Hepatocyte (in vitro differentiated cells): ENCODE measurements at regions not wholly inside any gene's neighbourhood (a gene's known extent, or its start where the extent isn't known, plus 50 kb on each side); places are given as distances from the start of the nearest gene placed in this dataset.

ENCODE experiments used
- DNase-seq: peaks from one replicate; pipeline ENCODE4 v3.0.0-alpha.2; 2016; ENCODE audit warnings: low spot score
- H2AFZ ChIP-seq: fragments of 200-600 bp; sonication (generic); 2 replicates; pipeline ENCODE4 v1.6.0; 2016; ENCODE audit warnings: antibody characterized with exemption, mild to moderate bottlenecking
- H3K27ac ChIP-seq: fragments of 200-600 bp; sonication (generic); 2 replicates; pipeline ENCODE4 v1.5.1; 2016; ENCODE audit warnings: mild to moderate bottlenecking
- H3K27me3 ChIP-seq: fragments of 200-600 bp; sonication (generic); 2 replicates; pipeline ENCODE4 v1.6.1; 2016
- H3K36me3 ChIP-seq: fragments of 200-600 bp; sonication (generic); replicated peaks from 2 replicates; pipeline ENCODE4 v1.5.1; 2016; ENCODE audit warnings: low read depth; ENCODE audit not compliant: insufficient read depth
- H3K4me1 ChIP-seq: fragments of 200-600 bp; sonication (generic); 2 replicates; pipeline ENCODE4 v1.5.1; 2016; ENCODE audit warnings: mild to moderate bottlenecking, moderate library complexity; ENCODE audit not compliant: insufficient read depth
- H3K4me2 ChIP-seq: fragments of 200-600 bp; sonication (generic); 2 replicates; pipeline ENCODE4 v1.6.0; 2016
- H3K4me3 ChIP-seq: fragments of 200-600 bp; sonication (generic); 2 replicates; pipeline ENCODE4 v1.5.1; 2016; ENCODE audit warnings: mild to moderate bottlenecking
- H3K79me2 ChIP-seq: fragments of 200-600 bp; sonication (generic); 2 replicates; pipeline ENCODE4 v1.6.0; 2017; ENCODE audit warnings: mild to moderate bottlenecking
- H3K9me2 ChIP-seq: fragments of 200-600 bp; sonication (generic); replicated peaks from 2 replicates; pipeline ENCODE4 v1.6.0; 2017; ENCODE audit warnings: mild to moderate bottlenecking; ENCODE audit not compliant: insufficient read depth
- H3K9me3 ChIP-seq: fragments of 200-600 bp; sonication (generic); 2 replicates; pipeline ENCODE4 v1.5.1; 2016; ENCODE audit warnings: low read depth, mild to moderate bottlenecking
- H4K20me1 ChIP-seq: fragments of 200-600 bp; sonication (generic); 2 replicates; pipeline ENCODE4 v1.6.0; 2016; ENCODE audit warnings: mild to moderate bottlenecking; ENCODE audit not compliant: insufficient read depth, poor library complexity, severe bottlenecking
- CTCF ChIP-seq: fragments of 200-600 bp; sonication (generic); IDR thresholded peaks from 2 replicates; pipeline ENCODE4 v1.5.1; 2016; ENCODE audit warnings: antibody characterized with exemption, mild to moderate bottlenecking; ENCODE audit not compliant: poor library complexity
- EZH2 ChIP-seq: fragments of 200-600 bp; sonication (generic); IDR thresholded peaks from 2 replicates; pipeline ENCODE4 v1.6.1; 2016; ENCODE audit warnings: antibody characterized with exemption, mild to moderate bottlenecking, borderline replicate concordance
- EZH2phosphoT487 ChIP-seq: fragments of 200-600 bp; sonication (generic); IDR thresholded peaks from one replicate; pipeline ENCODE4 v1.6.1; 2018; ENCODE audit warnings: antibody characterized with exemption, mild to moderate bottlenecking, low read depth, moderate library complexity; ENCODE audit not compliant: unreplicated experiment, severe bottlenecking
- WGBS: methylation state at CpG from one replicate; pipeline ENCODE4 v1.1.6; 2016; ENCODE audit warnings: low lambda C conversion rate; ENCODE audit errors: missing lambda C conversion rate; 5-methylcytosine and 5-hydroxymethylcytosine counted together

- DNase-seq: no peak
- H4K20me1 ChIP-seq: no peaks in the 10 kb centered on the region
- H3K4me3 ChIP-seq: no peak overlapping the region
- no peaks in the 10 kb centered on the region for H3K9me2 ChIP-seq
- H3K27ac ChIP-seq: no peak overlapping the region
- H3K4me2 ChIP-seq: no peak overlapping the region
- H3K36me3 ChIP-seq: no peaks in the 10 kb centered on the region
- no peaks in the 10 kb centered on the region for H3K79me2 ChIP-seq
- H3K9me3 ChIP-seq: no peaks in the 10 kb centered on the region
- H3K27me3 ChIP-seq: peaks cover 4% of the 10 kb centered on the region
- TF ChIP-seq CTCF (no peak), EZH2 (no peak), EZH2phosphoT487 (no peak)
- H2AFZ ChIP-seq: no peak overlapping the region
- H3K4me1 ChIP-seq: no peaks in the 10 kb centered on the region
- 92% methylated on average over 16 of the region's 16 CpGs for WGBS
Observed at GRCh38 chr15:57867970-57868798, 161.7 kb downstream of the POLR2M start.

GRCh38 chr15:57870667-57871066 lies 164.2 kb downstream of the POLR2M start:
- H3K4me2 ChIP-seq: no peak overlapping the region
- no peak overlapping the region for H3K27ac ChIP-seq
- H3K4me1 ChIP-seq: no peaks in the 10 kb centered on the region
- TF ChIP-seq CTCF (no peak), EZH2phosphoT487 (no peak), EZH2 (no peak)
- no peaks in the 10 kb centered on the region for H4K20me1 ChIP-seq
- H3K4me3 ChIP-seq: no peak overlapping the region
- H3K27me3 ChIP-seq: peaks cover 4% of the 10 kb centered on the region
- no peaks in the 10 kb centered on the region for H3K79me2 ChIP-seq
- H2AFZ ChIP-seq: no peak overlapping the region
- H3K9me3 ChIP-seq: no peaks in the 10 kb centered on the region
- H3K9me2 ChIP-seq: no peaks in the 10 kb centered on the region
- DNase-seq: no peak
- 98% methylated on average over 2 of the region's 2 CpGs for WGBS
- H3K36me3 ChIP-seq: no peaks in the 10 kb centered on the region

GRCh38 chr15:57872281-57873030 lies 165.9 kb downstream of the POLR2M start:
- H3K36me3 ChIP-seq: no peaks in the 10 kb centered on the region
- TF ChIP-seq EZH2 (no peak), CTCF (no peak), EZH2phosphoT487 (no peak)
- no peak overlapping the region for H3K4me2 ChIP-seq
- no peak for DNase-seq
- H3K9me2 ChIP-seq: no peaks in the 10 kb centered on the region
- H3K27ac ChIP-seq: no peak overlapping the region
- no peaks in the 10 kb centered on the region for H4K20me1 ChIP-seq
- no peak overlapping the region for H3K4me3 ChIP-seq
- no peak overlapping the region for H2AFZ ChIP-seq
- no peaks in the 10 kb centered on the region for H3K4me1 ChIP-seq
- H3K27me3 ChIP-seq: peaks cover 4% of the 10 kb centered on the region
- H3K79me2 ChIP-seq: no peaks in the 10 kb centered on the region
- no peaks in the 10 kb centered on the region for H3K9me3 ChIP-seq
- WGBS: 77% methylated on average over 6 of the region's 6 CpGs
